HEK293 (cell line): ENCODE measurements at regions not wholly inside any gene's neighbourhood (a gene's known extent, or its start where the extent isn't known, plus 50 kb on each side); places are given as distances from the start of the nearest gene placed in this dataset.

ENCODE experiments used
- KLF16 ChIP-seq: fragments of 450-650 bp; formaldehyde crosslinking; IDR thresholded peaks from 2 replicates; pipeline ENCODE4 v1.5.1; 2017; ENCODE audit warnings: missing biosample characterization, missing genetic modification characterization
- KLF17 ChIP-seq: fragments of 450-650 bp; formaldehyde crosslinking; IDR thresholded peaks from 2 replicates; pipeline ENCODE4 v1.5.1; 2016; ENCODE audit warnings: missing biosample characterization, missing genetic modification characterization
- PBX3 ChIP-seq: sonication (generic); formaldehyde crosslinking; IDR thresholded peaks from 2 replicates; pipeline ENCODE4 v1.8.1; 2022; ENCODE audit warnings: mild to moderate bottlenecking, moderate library complexity, missing genetic modification reagents
- WT1 ChIP-seq: fragments of 450-650 bp; formaldehyde crosslinking; IDR thresholded peaks from 2 replicates; pipeline ENCODE4 v1.5.1; 2016; ENCODE audit warnings: missing biosample characterization, missing genetic modification characterization
- ZBTB1 ChIP-seq: fragments of 450-650 bp; formaldehyde crosslinking; IDR thresholded peaks from 2 replicates; pipeline ENCODE4 v1.5.1; 2016; ENCODE audit warnings: missing biosample characterization, missing genetic modification characterization
- ZBTB21 ChIP-seq: fragments of 450-650 bp; formaldehyde crosslinking; IDR thresholded peaks from 2 replicates; pipeline ENCODE4 v1.5.1; 2017; ENCODE audit warnings: missing biosample characterization, missing genetic modification characterization
- ZEB2 ChIP-seq: fragments of 450-650 bp; formaldehyde crosslinking; IDR thresholded peaks from 2 replicates; pipeline ENCODE4 v1.5.1; 2016; ENCODE audit warnings: missing biosample characterization, missing genetic modification characterization
- ZNF175 ChIP-seq: fragments of 450-650 bp; formaldehyde crosslinking; IDR thresholded peaks from 2 replicates; pipeline ENCODE4 v1.5.1; 2016; ENCODE audit warnings: missing biosample characterization, missing genetic modification characterization
- ZNF19 ChIP-seq: fragments of 450-650 bp; formaldehyde crosslinking; IDR thresholded peaks from 2 replicates; pipeline ENCODE4; 2016; ENCODE audit warnings: missing biosample characterization, missing genetic modification characterization, low read depth
- ZNF202 ChIP-seq: fragments of 450-650 bp; formaldehyde crosslinking; IDR thresholded peaks from 2 replicates; pipeline ENCODE4 v1.5.1; 2016; ENCODE audit warnings: missing biosample characterization, missing genetic modification characterization, borderline replicate concordance
- ZNF26 ChIP-seq: fragments of 450-650 bp; formaldehyde crosslinking; IDR thresholded peaks from 2 replicates; pipeline ENCODE4 v1.5.1; 2016; ENCODE audit warnings: missing biosample characterization, missing genetic modification characterization
- ZNF266 ChIP-seq: fragments of 450-650 bp; formaldehyde crosslinking; IDR thresholded peaks from 2 replicates; pipeline ENCODE4 v1.5.1; 2016; ENCODE audit warnings: missing biosample characterization, missing genetic modification characterization, low read depth
- ZNF350 ChIP-seq: fragments of 450-650 bp; formaldehyde crosslinking; IDR thresholded peaks from 2 replicates; pipeline ENCODE4 v1.5.0; 2017; ENCODE audit warnings: missing biosample characterization, mild to moderate bottlenecking, missing genetic modification characterization
- ZNF391 ChIP-seq: fragments of 450-650 bp; formaldehyde crosslinking; IDR thresholded peaks from 2 replicates; pipeline ENCODE4 v1.5.1; 2016; ENCODE audit warnings: low read depth, missing biosample characterization, missing genetic modification characterization, borderline replicate concordance
- ZNF426 ChIP-seq: fragments of 450-650 bp; formaldehyde crosslinking; IDR thresholded peaks from 2 replicates; pipeline ENCODE4 v1.5.1; 2017; ENCODE audit warnings: missing biosample characterization, missing genetic modification characterization, mild to moderate bottlenecking, inconsistent platforms, moderate library complexity
- ZNF433 ChIP-seq: fragments of 450-650 bp; formaldehyde crosslinking; IDR thresholded peaks from 2 replicates; pipeline ENCODE4 v1.5.1; 2016; ENCODE audit warnings: missing biosample characterization, missing genetic modification characterization, low read depth
- ZNF501 ChIP-seq: fragments of 450-650 bp; formaldehyde crosslinking; IDR thresholded peaks from 2 replicates; pipeline ENCODE4 v1.5.1; 2016; ENCODE audit warnings: missing biosample characterization, missing genetic modification characterization
- ZNF510 ChIP-seq: fragments of 450-650 bp; formaldehyde crosslinking; IDR thresholded peaks from 2 replicates; pipeline ENCODE4 v1.5.1; 2018; ENCODE audit warnings: mild to moderate bottlenecking, missing genetic modification characterization, missing biosample characterization; ENCODE audit not compliant: insufficient replicate concordance
- ZNF571 ChIP-seq: fragments of 450-650 bp; formaldehyde crosslinking; IDR thresholded peaks from 2 replicates; pipeline ENCODE4 v1.5.0; 2017; ENCODE audit warnings: missing biosample characterization, missing genetic modification characterization
- ZNF596 ChIP-seq: fragments of 450-650 bp; IDR thresholded peaks from 2 replicates; pipeline ENCODE4 v1.5.0; 2018; ENCODE audit warnings: missing biosample characterization, mild to moderate bottlenecking, missing genetic modification characterization, moderate library complexity
- ZNF639 ChIP-seq: fragments of 450-650 bp; formaldehyde crosslinking; IDR thresholded peaks from 2 replicates; pipeline ENCODE4 v1.5.1; 2016; ENCODE audit warnings: missing biosample characterization, missing genetic modification characterization
- ZNF677 ChIP-seq: fragments of 450-650 bp; IDR thresholded peaks from 2 replicates; pipeline ENCODE4 v1.5.0; 2018; ENCODE audit warnings: missing biosample characterization, mild to moderate bottlenecking, missing genetic modification characterization, moderate library complexity
- ZNF747 ChIP-seq: fragments of 450-650 bp; formaldehyde crosslinking; IDR thresholded peaks from 2 replicates; pipeline ENCODE4 v1.5.1; 2016; ENCODE audit warnings: missing biosample characterization, missing genetic modification characterization
- ZSCAN23 ChIP-seq: fragments of 450-650 bp; formaldehyde crosslinking; IDR thresholded peaks from 2 replicates; pipeline ENCODE4 v1.5.1; 2016; ENCODE audit warnings: missing biosample characterization, missing genetic modification characterization
- TF ChIP-seq, protein P1 (sequence below): fragments of 450-650 bp; formaldehyde crosslinking; IDR thresholded peaks from 2 replicates; pipeline ENCODE4 v1.5.1; 2016; ENCODE audit warnings: missing biosample characterization, missing genetic modification characterization
- TF ChIP-seq, protein P2 (sequence below): fragments of 450-650 bp; formaldehyde crosslinking; IDR thresholded peaks from 2 replicates; pipeline ENCODE4 v1.5.1; 2016; ENCODE audit warnings: missing biosample characterization, missing genetic modification characterization
- TF ChIP-seq, protein P3 (sequence below): fragments of 450-650 bp; formaldehyde crosslinking; IDR thresholded peaks from 2 replicates; pipeline ENCODE4 v1.5.1; 2016; ENCODE audit warnings: missing biosample characterization, missing genetic modification characterization

DNA sequence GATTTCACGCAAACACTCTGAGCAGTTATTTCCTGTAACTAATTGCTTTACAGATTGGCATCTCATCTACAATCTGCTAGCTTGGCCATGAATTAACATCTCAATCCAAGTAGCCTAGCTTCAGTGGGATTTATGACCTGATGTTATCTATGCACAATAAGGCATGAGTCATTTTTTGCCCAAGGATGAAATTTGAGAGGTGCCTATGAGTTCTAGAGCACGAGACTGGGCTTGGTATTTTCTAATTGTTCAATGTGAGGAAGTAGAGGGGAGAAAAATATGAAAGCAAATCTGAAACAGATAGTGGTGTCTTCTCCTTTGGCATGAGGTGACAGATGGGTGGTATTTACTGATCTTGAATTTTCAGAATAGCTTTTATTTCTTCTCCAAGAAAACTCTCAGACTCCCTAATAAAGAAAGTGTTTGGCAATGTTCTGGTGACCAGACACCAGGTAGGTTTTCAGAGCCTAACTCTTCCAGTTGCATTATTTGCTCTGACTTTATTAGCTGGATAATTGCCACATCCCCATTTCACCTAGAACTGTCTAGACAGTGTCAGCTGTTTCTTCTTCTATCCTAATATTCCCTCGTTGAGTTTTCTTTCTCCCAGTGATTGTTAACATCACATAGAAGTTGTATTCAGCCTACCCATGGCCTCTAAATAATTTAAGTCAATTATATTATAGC is 301.0 kb upstream of the UMPS start (continued):
- TF ChIP-seq, protein P1, sequence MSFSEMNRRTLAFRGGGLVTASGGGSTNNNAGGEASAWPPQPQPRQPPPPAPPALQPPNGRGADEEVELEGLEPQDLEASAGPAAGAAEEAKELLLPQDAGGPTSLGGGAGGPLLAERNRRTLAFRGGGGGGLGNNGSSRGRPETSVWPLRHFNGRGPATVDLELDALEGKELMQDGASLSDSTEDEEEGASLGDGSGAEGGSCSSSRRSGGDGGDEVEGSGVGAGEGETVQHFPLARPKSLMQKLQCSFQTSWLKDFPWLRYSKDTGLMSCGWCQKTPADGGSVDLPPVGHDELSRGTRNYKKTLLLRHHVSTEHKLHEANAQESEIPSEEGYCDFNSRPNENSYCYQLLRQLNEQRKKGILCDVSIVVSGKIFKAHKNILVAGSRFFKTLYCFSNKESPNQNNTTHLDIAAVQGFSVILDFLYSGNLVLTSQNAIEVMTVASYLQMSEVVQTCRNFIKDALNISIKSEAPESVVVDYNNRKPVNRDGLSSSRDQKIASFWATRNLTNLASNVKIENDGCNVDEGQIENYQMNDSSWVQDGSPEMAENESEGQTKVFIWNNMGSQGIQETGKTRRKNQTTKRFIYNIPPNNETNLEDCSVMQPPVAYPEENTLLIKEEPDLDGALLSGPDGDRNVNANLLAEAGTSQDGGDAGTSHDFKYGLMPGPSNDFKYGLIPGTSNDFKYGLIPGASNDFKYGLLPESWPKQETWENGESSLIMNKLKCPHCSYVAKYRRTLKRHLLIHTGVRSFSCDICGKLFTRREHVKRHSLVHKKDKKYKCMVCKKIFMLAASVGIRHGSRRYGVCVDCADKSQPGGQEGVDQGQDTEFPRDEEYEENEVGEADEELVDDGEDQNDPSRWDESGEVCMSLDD (tag by site-specific recombination), result no peak; the same call in 1 of the 2 replicates
- TF ChIP-seq ZNF426 (no peak), ZEB2 (tag by site-specific recombination) (peak; percentile 99), PBX3 (CRISPR knock-in tag) (no peak), ZNF596 (tag by site-specific recombination) (peak; percentile 54), ZSCAN23 (tag by site-specific recombination) (peak; percentile 88), ZNF26 (tag by site-specific recombination) (no peak), ZNF350 (tag by site-specific recombination) (no peak), ZNF391 (tag by site-specific recombination) (peak; percentile 94), ZNF639 (peak; percentile 98), ZNF19 (tag by site-specific recombination) (0 out of 2 replicates have a peak, but pooled peaks have one; percentile 46), KLF17 (tag by site-specific recombination) (peak; percentile 40; the same call in 1 of the 2 replicates), ZNF747 (no peak), ZNF433 (tag by site-specific recombination) (no peak), WT1 (tag by site-specific recombination) (peak; percentile 73), ZNF510 (tag by site-specific recombination) (peak; percentile 47), KLF16 (peak; percentile 38; the same call in 1 of the 2 replicates), ZNF677 (tag by site-specific recombination) (no peak), ZNF175 (tag by site-specific recombination) (no peak), ZNF202 (tag by site-specific recombination) (no peak), ZBTB1 (peak; percentile 84), ZNF501 (tag by site-specific recombination) (peak; percentile 89), ZNF571 (no peak), ZNF266 (0 out of 2 replicates have a peak, but pooled peaks have one; percentile 4), ZBTB21 (tag by site-specific recombination) (peak; percentile 53; the same call in 1 of the 2 replicates)
- TF ChIP-seq, protein P2, sequence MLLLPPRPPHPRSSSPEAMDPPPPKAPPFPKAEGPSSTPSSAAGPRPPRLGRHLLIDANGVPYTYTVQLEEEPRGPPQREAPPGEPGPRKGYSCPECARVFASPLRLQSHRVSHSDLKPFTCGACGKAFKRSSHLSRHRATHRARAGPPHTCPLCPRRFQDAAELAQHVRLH, result peak; percentile 69
- TF ChIP-seq, protein P3, sequence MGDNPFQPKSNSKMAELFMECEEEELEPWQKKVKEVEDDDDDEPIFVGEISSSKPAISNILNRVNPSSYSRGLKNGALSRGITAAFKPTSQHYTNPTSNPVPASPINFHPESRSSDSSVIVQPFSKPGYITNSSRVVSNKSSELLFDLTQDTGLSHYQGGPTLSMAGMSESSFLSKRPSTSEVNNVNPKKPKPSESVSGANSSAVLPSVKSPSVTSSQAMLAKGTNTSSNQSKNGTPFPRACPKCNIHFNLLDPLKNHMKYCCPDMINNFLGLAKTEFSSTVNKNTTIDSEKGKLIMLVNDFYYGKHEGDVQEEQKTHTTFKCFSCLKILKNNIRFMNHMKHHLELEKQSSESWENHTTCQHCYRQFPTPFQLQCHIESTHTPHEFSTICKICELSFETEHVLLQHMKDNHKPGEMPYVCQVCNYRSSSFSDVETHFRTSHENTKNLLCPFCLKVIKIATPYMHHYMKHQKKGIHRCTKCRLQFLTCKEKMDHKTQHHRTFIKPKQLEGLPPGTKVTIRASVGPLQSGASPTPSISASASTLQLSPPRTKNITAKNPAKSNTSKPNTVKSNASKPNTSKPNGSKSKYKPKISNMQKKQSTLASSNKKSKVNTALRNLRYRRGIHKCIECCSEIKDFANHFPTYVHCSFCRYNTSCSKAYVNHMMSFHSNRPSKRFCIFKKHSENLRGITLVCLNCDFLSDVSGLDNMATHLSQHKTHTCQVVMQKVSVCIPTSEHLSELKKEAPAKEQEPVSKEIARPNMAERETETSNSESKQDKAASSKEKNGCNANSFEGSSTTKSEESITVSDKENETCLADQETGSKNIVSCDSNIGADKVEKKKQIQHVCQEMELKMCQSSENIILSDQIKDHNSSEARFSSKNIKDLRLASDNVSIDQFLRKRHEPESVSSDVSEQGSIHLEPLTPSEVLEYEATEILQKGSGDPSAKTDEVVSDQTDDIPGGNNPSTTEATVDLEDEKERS, result no peak
